ENCODE measurements at regions not wholly inside any gene's neighbourhood (a gene's known extent, or its start where the extent isn't known, plus 50 kb on each side); places are given as distances from the start of the nearest gene placed in this dataset.
"Not testable (repeated sequence)": the region's sequence is repeated elsewhere in the genome, so short reads cannot be mapped to it uniquely, and the experiment has no call there.

GRCh38 chr9:71286146-71286545, 164.7 kb upstream of the TRPM3 start:
- DNase-seq (ENCODE audit: extremely low read depth in 1 of 2, low read depth in 1 of 2), result no peak

GRCh38 chr9:71285191-71285656, 163.8 kb upstream of the TRPM3 start:
- DNase-seq (ENCODE audit: extremely low read depth in 1 of 2, low read depth in 1 of 2), result no peak

- not testable (repeated sequence) for DNase-seq (ENCODE audit: extremely low read depth in 1 of 2, low read depth in 1 of 2)
Observed at GRCh38 chr9:71282116-71282515, 160.7 kb upstream of the TRPM3 start.

GRCh38 chr9:71279151-71279739, 157.8 kb upstream of the TRPM3 start:
- no peak for DNase-seq (ENCODE audit: extremely low read depth in 1 of 2, low read depth in 1 of 2)

- DNase-seq (ENCODE audit: extremely low read depth in 1 of 2, low read depth in 1 of 2), result no peak
Observed at GRCh38 chr9:71273613-71274012, 152.2 kb upstream of the TRPM3 start.

- no peak for DNase-seq (ENCODE audit: extremely low read depth in 1 of 2, low read depth in 1 of 2)
Observed at GRCh38 chr9:71271602-71272001, 150.2 kb upstream of the TRPM3 start.

- no peak for DNase-seq (ENCODE audit: extremely low read depth in 1 of 2, low read depth in 1 of 2)
Observed at GRCh38 chr9:71270554-71270953, 149.1 kb upstream of the TRPM3 start.

GRCh38 chr9:71269859-71270258, 148.4 kb upstream of the TRPM3 start:
- DNase-seq (ENCODE audit: extremely low read depth in 1 of 2, low read depth in 1 of 2), result no peak

GRCh38 chr9:71268871-71269635, 147.6 kb upstream of the TRPM3 start:
- DNase-seq (ENCODE audit: extremely low read depth in 1 of 2, low read depth in 1 of 2), result no peak

GRCh38 chr9:71263451-71263850, 142.0 kb upstream of the TRPM3 start:
- DNase-seq (ENCODE audit: extremely low read depth in 1 of 2, low read depth in 1 of 2), result no peak

GRCh38 chr9:71260419-71260818, 139.0 kb upstream of the TRPM3 start:
- not testable (repeated sequence) for DNase-seq (ENCODE audit: extremely low read depth in 1 of 2, low read depth in 1 of 2)

- DNase-seq (ENCODE audit: extremely low read depth in 1 of 2, low read depth in 1 of 2), result no peak
Observed at GRCh38 chr9:71254592-71255277, 133.3 kb upstream of the TRPM3 start.

- DNase-seq (ENCODE audit: extremely low read depth in 1 of 2, low read depth in 1 of 2), result no peak
Observed at GRCh38 chr9:71253011-71253410, 131.6 kb upstream of the TRPM3 start.

- no peak for DNase-seq (ENCODE audit: extremely low read depth in 1 of 2, low read depth in 1 of 2)
Observed at GRCh38 chr9:71250581-71250980, 129.2 kb upstream of the TRPM3 start.

GRCh38 chr9:71249729-71250317, 128.4 kb upstream of the TRPM3 start:
- DNase-seq (ENCODE audit: extremely low read depth in 1 of 2, low read depth in 1 of 2), result no peak

- no peak for DNase-seq (ENCODE audit: extremely low read depth in 1 of 2, low read depth in 1 of 2)
Observed at GRCh38 chr9:71245651-71246050, 124.2 kb upstream of the TRPM3 start.

- no peak for DNase-seq (ENCODE audit: extremely low read depth in 1 of 2, low read depth in 1 of 2)
Observed at GRCh38 chr9:71243951-71244350, 122.5 kb upstream of the TRPM3 start.

- no peak for DNase-seq (ENCODE audit: extremely low read depth in 1 of 2, low read depth in 1 of 2)
Observed at GRCh38 chr9:71242081-71242480, 120.7 kb upstream of the TRPM3 start.

GRCh38 chr9:71237051-71237450, 115.6 kb upstream of the TRPM3 start:
- no peak for DNase-seq (ENCODE audit: extremely low read depth in 1 of 2, low read depth in 1 of 2)

GRCh38 chr9:71233646-71234045, 112.2 kb upstream of the TRPM3 start:
- DNase-seq (ENCODE audit: extremely low read depth in 1 of 2, low read depth in 1 of 2), result no peak

GRCh38 chr9:71223953-71224538, 102.6 kb upstream of the TRPM3 start:
- DNase-seq (ENCODE audit: extremely low read depth in 1 of 2, low read depth in 1 of 2), result no peak
